HCT116 (cell line): ENCODE measurements at regions not wholly inside any gene's neighbourhood (a gene's known extent, or its start where the extent isn't known, plus 50 kb on each side); places are given as distances from the start of the nearest gene placed in this dataset.

Source experiments
- ATAC-seq: fragments of 200-7000 bp; cut with Tn5 transposase; 2 replicates; pipeline ENCODE4 v1.9.1; 2020; ENCODE audit warnings: mild to moderate bottlenecking, moderate library complexity
- BruUV-seq: library from RNA; stranded (reverse); fragments of 400-500 nt; replicated peaks from 2 replicates; lab custom pipeline; 2021; lab: Mats Ljungman, UMichigan
- CTCF ChIA-PET: fragments of 300-600 bp; sonication (Branson Sonifier 250); formaldehyde crosslinking; loops from one replicate; lab custom pipeline; 2021; ENCODE audit warnings: antibody characterized with exemption; lab: Charles Lee
- POLR2A ChIA-PET: fragments of 300-600, 350-600 bp; sonication (Branson Sonifier 250); formaldehyde crosslinking; loops from one replicate; lab custom pipeline; 2021; ENCODE audit warnings: antibody characterized with exemption; lab: Charles Lee
- RAD21 ChIA-PET, 2 experiments: fragments of 300-600 bp; sonication (Branson Sonifier 250); formaldehyde crosslinking; loops; one replicate each; lab custom pipeline; 2023; ENCODE audit warnings: low total read pairs in 2 of 2; ENCODE audit not compliant: uncharacterized antibody in 2 of 2, unreplicated experiment in 2 of 2, low non-redundant PET in 1 of 2; lab: Charles Lee
- DNase-seq: peaks from one replicate; pipeline ENCODE4 v3.0.0-alpha.2; 2010; ENCODE audit warnings: low read depth, low spot score
- H2AFZ ChIP-seq: fragments of 200-600 bp; shearing (Covaris generic), sonication (generic); 2 replicates; pipeline ENCODE4 v1.6.1; 2017; ENCODE audit warnings: low read depth, mixed run types, mixed read lengths, antibody characterized with exemption, low read length; ENCODE audit not compliant: poor library complexity, severe bottlenecking
- H3K27ac ChIP-seq: 2 replicates; pipeline ENCODE4 v1.5.1; 2012; ENCODE audit warnings: low read depth, low read length
- H3K27me3 ChIP-seq: fragments of 200-600 bp; sonication (generic); 2 replicates; pipeline ENCODE4 v1.6.1; 2016; ENCODE audit warnings: mixed run types, low read length, mixed read lengths; ENCODE audit not compliant: insufficient read depth
- H3K36me3 ChIP-seq, 2 experiments: fragments of 200-500 bp in 1 of 2; fragments of 200-600 bp in 1 of 2; sonication (Bioruptor generic) in 1 of 2; sonication (generic) in 1 of 2; 2 replicates each; pipeline versions ENCODE4 v1.5.1 to v1.6.1; 2014 to 2016; ENCODE audit warnings: low read length in 2 of 2, inconsistent platforms in 1 of 2, mixed read lengths in 1 of 2, mixed run types in 1 of 2; ENCODE audit not compliant: insufficient read depth in 2 of 2, control insufficient read depth in 1 of 2
- H3K4me1 ChIP-seq, 2 experiments: fragments of 200-600 bp in 1 of 2; sonication (generic) in 1 of 2; 2 replicates each; pipeline versions ENCODE4 v1.5.1 to v1.6.1; 2012 to 2017; ENCODE audit warnings: low read length in 2 of 2, inconsistent platforms in 1 of 2, mild to moderate bottlenecking in 1 of 2, mixed read lengths in 1 of 2, mixed run types in 1 of 2, moderate library complexity in 1 of 2; ENCODE audit not compliant: insufficient read depth in 2 of 2, control insufficient read depth in 1 of 2
- H3K4me2 ChIP-seq: fragments of 200-600 bp; sonication (generic); 2 replicates; pipeline ENCODE4 v1.6.1; 2017; ENCODE audit warnings: mixed run types, low read length, mixed read lengths
- H3K4me3 ChIP-seq, 2 experiments: fragments of 200-600 bp in 1 of 2; sonication (generic) in 1 of 2; replicated peaks in 1 of 2; 2 replicates each; pipeline ENCODE4 v1.5.1; 2011 to 2016; ENCODE audit warnings: low read length in 2 of 2, control low read depth in 1 of 2, low read depth in 1 of 2, mild to moderate bottlenecking in 1 of 2, mixed read lengths in 1 of 2, mixed run types in 1 of 2
- H3K79me2 ChIP-seq: fragments of 200-600 bp; sonication (generic); 2 replicates; pipeline ENCODE4 v1.6.1; 2017; ENCODE audit warnings: mild to moderate bottlenecking, mixed run types, low read length, moderate library complexity, mixed read lengths; ENCODE audit not compliant: insufficient read depth
- H3K9ac ChIP-seq: fragments of 200-600 bp; sonication (generic); 2 replicates; pipeline ENCODE4 v1.6.1; 2016; ENCODE audit warnings: low read length, mixed read lengths
- H3K9me2 ChIP-seq: fragments of 200-600 bp; sonication (generic), shearing (Covaris generic); 2 replicates; pipeline ENCODE4 v1.6.1; 2017; ENCODE audit warnings: mixed run types, mild to moderate bottlenecking, moderate library complexity; ENCODE audit not compliant: insufficient read depth
- H3K9me3 ChIP-seq, 2 experiments: fragments of 200-500 bp in 1 of 2; fragments of 200-600 bp in 1 of 2; sonication (Bioruptor generic) in 1 of 2; sonication (generic) in 1 of 2; 2 replicates each; pipeline ENCODE4 v1.6.1; 2014 to 2017; ENCODE audit warnings: low read length in 2 of 2, mixed read lengths in 2 of 2, inconsistent platforms in 1 of 2, low read depth in 1 of 2, mild to moderate bottlenecking in 1 of 2, mixed run types in 1 of 2, moderate library complexity in 1 of 2; ENCODE audit not compliant: control insufficient read depth in 1 of 2, insufficient read depth in 1 of 2
- H4K20me1 ChIP-seq: fragments of 200-600 bp; sonication (generic), shearing (Covaris generic); 2 replicates; pipeline ENCODE4 v1.6.1; 2017; ENCODE audit warnings: mixed run types, mild to moderate bottlenecking, moderate library complexity; ENCODE audit not compliant: insufficient read depth
- ATF3 ChIP-seq: IDR thresholded peaks from 2 replicates; pipeline ENCODE4 v1.6.1; 2012
- CBX3 ChIP-seq: IDR thresholded peaks from 2 replicates; pipeline ENCODE4 v1.6.1; 2012; ENCODE audit warnings: low read depth
- CEBPB ChIP-seq: IDR thresholded peaks from 2 replicates; pipeline ENCODE4 v1.6.1; 2012; ENCODE audit warnings: low read depth
- CTCF ChIP-seq, 3 experiments: fragments of 200-600 bp in 1 of 3; sonication (generic) in 1 of 3; IDR thresholded peaks in 2 of 3; conservative IDR thresholded peaks in 1 of 3; 2 replicates each; pipeline ENCODE4 v1.5.1; 2012 to 2017; ENCODE audit warnings: low read depth in 2 of 3, low read length in 2 of 3, antibody characterized with exemption in 1 of 3, borderline replicate concordance in 1 of 3, control low read depth in 1 of 3, mild to moderate bottlenecking in 1 of 3, mixed read lengths in 1 of 3, mixed run types in 1 of 3, moderate library complexity in 1 of 3; ENCODE audit not compliant: insufficient read depth in 1 of 3
- EGR1 ChIP-seq: IDR thresholded peaks from 2 replicates; pipeline ENCODE4 v1.6.1; 2012; ENCODE audit warnings: low read depth
- ELF1 ChIP-seq: IDR thresholded peaks from 2 replicates; pipeline ENCODE4 v1.6.1; 2012; ENCODE audit warnings: low read depth, borderline replicate concordance
- EZH2 ChIP-seq: fragments of 200-600 bp; sonication (generic); IDR thresholded peaks from 2 replicates; pipeline ENCODE4 v1.6.1; 2017; ENCODE audit warnings: antibody characterized with exemption, mixed run types
- EZH2phosphoT487 ChIP-seq: fragments of 200-600 bp; IDR thresholded peaks from 2 replicates; pipeline ENCODE4 v1.6.1; 2018; ENCODE audit warnings: antibody characterized with exemption, borderline replicate concordance
- FOSL1 ChIP-seq: IDR thresholded peaks from 2 replicates; pipeline ENCODE4 v1.6.1; 2012; ENCODE audit warnings: low read depth
- JUND ChIP-seq: IDR thresholded peaks from 2 replicates; pipeline ENCODE4 v1.6.1; 2012
- MAX ChIP-seq: IDR thresholded peaks from 2 replicates; pipeline ENCODE4 v1.6.1; 2012
- POLR2A ChIP-seq: IDR thresholded peaks from 2 replicates; pipeline ENCODE4 v1.7.0; 2011; ENCODE audit warnings: borderline replicate concordance; ENCODE audit not compliant: insufficient read depth, insufficient read length; ENCODE audit errors: extremely low read depth
- RAD21 ChIP-seq: IDR thresholded peaks from 2 replicates; pipeline ENCODE4 v1.6.1; 2012; ENCODE audit warnings: low read depth, mild to moderate bottlenecking
- REST ChIP-seq: IDR thresholded peaks from 2 replicates; pipeline ENCODE4 v1.6.1; 2012; ENCODE audit warnings: low read depth
- SP1 ChIP-seq: IDR thresholded peaks from 2 replicates; pipeline ENCODE4 v1.6.1; 2012; ENCODE audit warnings: low read depth
- SRF ChIP-seq: IDR thresholded peaks from 2 replicates; pipeline ENCODE4 v1.6.1; 2012; ENCODE audit warnings: low read depth
- TCF7L2 ChIP-seq: IDR thresholded peaks from 2 replicates; pipeline ENCODE4 v1.7.0; 2011; ENCODE audit warnings: borderline replicate concordance, inconsistent platforms; ENCODE audit not compliant: insufficient read depth, insufficient read length; ENCODE audit errors: extremely low read depth
- YY1 ChIP-seq: IDR thresholded peaks from 2 replicates; pipeline ENCODE4 v1.6.1; 2011; ENCODE audit warnings: low read length, low read depth, moderate library complexity, mild to moderate bottlenecking; ENCODE audit not compliant: insufficient replicate concordance; ENCODE audit errors: extremely low read depth
- intact Hi-C: fragments of 100-400 bp; cut with micrococcal nuclease; formaldehyde crosslinking; loops from 2 replicates; pipeline ENCODE4 v1.10.0; 2022

- Histone ChIP-seq H2AFZ (no peak overlapping the region), H3K27ac (no peak overlapping the region), H3K9ac (no peak overlapping the region), H3K4me1 (no peaks in the 10 kb centered on the region), H3K4me2 (no peak overlapping the region), H4K20me1 (no peaks in the 10 kb centered on the region), H3K9me2 (no peaks in the 10 kb centered on the region), H3K79me2 (no peaks in the 10 kb centered on the region), H3K27me3 (no peaks in the 10 kb centered on the region), H3K4me3 (no peak overlapping the region), H3K36me3 (no peaks in the 10 kb centered on the region), H3K9me3 (no peaks in the 10 kb centered on the region)
- ATAC-seq (no peak), DNase-seq (no peak)
- POLR2A ChIA-PET: no interaction called here
- CTCF ChIA-PET: no interaction called here
- RAD21 ChIA-PET: no interaction called here
- intact Hi-C loops: no loop called here
- TF ChIP-seq JUND (no peak), RAD21 (no peak), EZH2 (no peak), YY1 (no peak), EZH2phosphoT487 (no peak), CBX3 (no peak), SP1 (no peak), REST (no peak), EGR1 (no peak), MAX (no peak), POLR2A (no peak), SRF (no peak), TCF7L2 (no peak), ATF3 (no peak), CTCF (IDR thresholded peaks at IDR 0.05 in 2 of 3, conservative IDR thresholded peaks at IDR 0.05 in 1 of 3; ENCODE audit: borderline replicate concordance in 1 of 3, insufficient read depth in 1 of 3, low read depth in 2 of 3, low read length in 2 of 3) (no peak), CEBPB (no peak), ELF1 (no peak), FOSL1 (no peak)
- BruUV-seq: no TSS peak
These were observed 135.2 kb downstream of the GPR37 start for GRCh38 chr7:124630395-124630794.
